Subcutaneous abdominal adipose tissue (tissue), 5 donors: ENCODE measurements at regions not wholly inside any gene's neighbourhood (a gene's known extent, or its start where the extent isn't known, plus 50 kb on each side); places are given as distances from the start of the nearest gene placed in this dataset.
"Not testable (repeated sequence)": the region's sequence is repeated elsewhere in the genome, so short reads cannot be mapped to it uniquely, and the experiment has no call there.

Experiments
- H3K27ac ChIP-seq: one replicate; pipeline ENCODE4 v1.7.0; 2013; ENCODE audit warnings: low read depth, mild to moderate bottlenecking, inconsistent platforms, low read length, moderate library complexity
- H3K27me3 ChIP-seq, 5 donors: one replicate each; pipeline ENCODE4 v1.7.0; 2013; ENCODE audit warnings: low read length in 5 of 5, inconsistent platforms in 1 of 5; ENCODE audit not compliant: control insufficient read depth in 5 of 5, insufficient read depth in 4 of 5
- H3K36me3 ChIP-seq, 5 donors: one replicate each; pipeline ENCODE4 v1.7.0; 2013; ENCODE audit warnings: low read length in 5 of 5; ENCODE audit not compliant: control insufficient read depth in 5 of 5, insufficient read depth in 5 of 5
- H3K4me1 ChIP-seq, 5 donors: one replicate each; pipeline ENCODE4 v1.7.0; 2013; ENCODE audit warnings: low read length in 5 of 5, mild to moderate bottlenecking in 3 of 5, moderate library complexity in 1 of 5; ENCODE audit not compliant: control insufficient read depth in 5 of 5, insufficient read depth in 5 of 5
- H3K4me3 ChIP-seq, 5 donors: one replicate each; pipeline ENCODE4 v1.7.0; 2013; ENCODE audit warnings: low read length in 5 of 5, low read depth in 1 of 5
- H3K9ac ChIP-seq, 5 donors: one replicate each; pipeline ENCODE4 v1.7.0; 2013; ENCODE audit warnings: low read length in 5 of 5, mild to moderate bottlenecking in 4 of 5, moderate library complexity in 3 of 5
- H3K9me3 ChIP-seq, 5 donors: one replicate each; pipeline ENCODE4 v1.7.0; 2013; ENCODE audit warnings: low read length in 5 of 5; ENCODE audit not compliant: control insufficient read depth in 5 of 5
- donor health status: healthy.
- donor health status: healthy.
- donor health status: healthy.
- donor health status: healthy.
- donor health status: healthy.

DNA sequence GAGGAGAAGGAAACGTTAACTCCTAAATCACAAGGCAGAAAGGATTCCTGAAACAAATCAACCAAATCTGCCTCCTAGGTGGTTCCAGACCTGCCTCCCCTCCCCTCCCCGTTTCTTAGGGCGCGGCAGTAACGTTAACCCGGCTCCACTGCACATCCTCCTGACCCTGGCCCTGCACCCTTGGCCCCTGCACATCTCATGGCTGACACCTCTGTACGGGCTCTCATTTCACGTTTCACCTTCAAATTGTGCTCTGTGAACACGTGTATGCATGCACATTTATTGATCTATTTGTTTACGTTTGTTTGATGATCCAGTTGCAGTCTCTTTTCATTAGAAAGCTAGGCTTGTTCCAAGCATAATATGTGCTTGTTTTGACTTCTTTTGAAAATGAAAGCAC, 358.1 kb downstream of the ADGRD1 start:
- peaks cover 11 to 36% (median 22%) of the 10 kb centered on the region in 5 donors for H3K27me3 ChIP-seq
- H3K4me1 ChIP-seq: peaks cover 0 to 3% (median 0%) of the 10 kb centered on the region in 5 donors
- no peaks in the 10 kb centered on the region for H3K9me3 ChIP-seq
- no peak overlapping the region for H3K4me3 ChIP-seq
- H3K9ac ChIP-seq: no peak overlapping the region
- H3K27ac ChIP-seq: no peak overlapping the region
- no peaks in the 10 kb centered on the region for H3K36me3 ChIP-seq

DNA sequence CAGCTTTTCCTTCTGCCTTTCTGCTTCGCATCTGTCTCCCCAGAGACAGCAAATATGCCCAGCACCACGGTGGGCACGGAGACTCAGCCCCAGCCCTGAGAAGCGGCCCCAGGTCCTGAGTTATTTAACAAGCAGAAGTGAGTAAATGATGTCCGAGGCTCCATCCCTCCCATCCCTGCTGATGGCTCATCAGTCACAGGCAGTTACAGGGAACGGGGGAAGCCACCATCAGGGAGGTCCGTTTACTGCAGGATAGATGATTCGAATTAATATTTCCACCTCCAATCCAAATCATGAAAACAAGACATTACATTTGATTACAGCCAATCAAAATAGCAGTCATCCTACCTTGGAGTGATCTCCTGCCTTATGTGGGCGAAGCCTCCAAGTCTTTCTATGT, 358.7 kb downstream of the ADGRD1 start:
- H3K9me3 ChIP-seq, H3K27ac ChIP-seq, H3K4me1 ChIP-seq, H3K4me3 ChIP-seq, H3K9ac ChIP-seq, H3K36me3 ChIP-seq: not testable (repeated sequence)
- peaks cover 11 to 36% (median 22%) of the 10 kb centered on the region in 5 donors for H3K27me3 ChIP-seq

DNA sequence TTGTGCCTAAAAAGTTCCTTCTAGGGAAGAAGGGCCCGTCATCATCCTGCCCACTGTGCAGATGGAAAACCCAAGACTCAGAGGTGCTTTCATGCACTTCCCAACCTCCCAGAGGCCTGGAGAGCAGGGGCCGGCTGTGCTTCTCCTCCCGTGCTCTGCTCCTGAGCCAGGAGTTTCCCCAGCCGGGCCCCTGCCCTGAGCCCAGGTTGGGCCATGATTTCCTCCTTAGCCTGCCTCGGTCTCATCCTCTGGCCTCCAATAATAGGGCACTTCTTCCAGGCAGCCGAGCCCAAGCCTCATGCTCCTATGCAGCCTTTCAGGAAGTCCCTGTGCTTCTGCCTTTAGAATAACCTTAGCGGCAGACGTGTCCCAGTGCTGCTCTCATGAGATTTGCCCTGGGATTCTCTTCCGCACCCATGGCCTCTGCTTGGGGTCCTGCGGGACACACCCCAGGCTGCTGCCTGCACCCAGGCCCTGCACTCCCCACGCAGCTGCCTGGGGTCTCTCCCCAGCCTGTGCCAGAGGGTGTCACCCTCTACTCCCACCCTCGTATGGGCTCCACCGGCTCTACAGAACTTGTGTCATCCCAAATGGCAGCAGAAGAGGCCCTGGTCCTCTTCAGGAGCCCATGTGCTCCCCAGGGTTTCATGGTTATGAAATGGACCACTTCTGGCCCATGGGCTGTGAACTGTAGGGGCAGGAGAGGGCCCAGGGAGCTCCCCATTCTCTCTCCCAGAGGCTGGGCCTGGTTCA, 359.3 kb downstream of the ADGRD1 start:
- Histone ChIP-seq H3K9me3 (no peaks in the 10 kb centered on the region), H3K4me1 (peaks cover 0 to 3% (median 0%) of the 10 kb centered on the region in 5 donors), H3K4me3 (no peak overlapping the region), H3K27me3 (peaks cover 11 to 36% (median 22%) of the 10 kb centered on the region in 5 donors), H3K9ac (no peak overlapping the region), H3K27ac (no peak overlapping the region), H3K36me3 (no peaks in the 10 kb centered on the region)

DNA sequence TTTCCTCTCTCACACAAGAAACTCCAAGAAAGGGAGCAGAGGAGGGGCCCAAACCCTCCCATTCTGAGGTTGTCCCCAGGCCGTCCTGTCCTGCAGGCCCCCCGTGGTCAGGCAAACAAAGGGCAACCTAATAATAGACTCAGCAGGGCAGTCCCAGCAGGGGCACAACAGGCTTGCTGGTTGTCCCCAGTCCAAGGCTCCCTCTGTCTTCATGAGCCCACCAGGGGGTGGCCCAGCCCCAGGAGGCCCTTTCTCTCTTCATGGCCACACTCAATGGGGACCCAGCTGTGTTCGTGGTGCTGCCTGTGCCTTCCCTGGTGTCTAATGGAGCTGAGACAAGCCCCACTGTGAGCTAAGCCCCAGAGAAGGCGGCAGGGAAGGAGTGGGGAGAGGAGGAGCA, 359.9 kb downstream of the ADGRD1 start:
- H3K9ac ChIP-seq: no peak overlapping the region
- H3K36me3 ChIP-seq: no peaks in the 10 kb centered on the region
- peaks cover 11 to 36% (median 22%) of the 10 kb centered on the region in 5 donors for H3K27me3 ChIP-seq
- peaks cover 0 to 3% (median 0%) of the 10 kb centered on the region in 5 donors for H3K4me1 ChIP-seq
- no peak overlapping the region for H3K4me3 ChIP-seq
- no peak overlapping the region for H3K27ac ChIP-seq
- H3K9me3 ChIP-seq: no peaks in the 10 kb centered on the region

DNA sequence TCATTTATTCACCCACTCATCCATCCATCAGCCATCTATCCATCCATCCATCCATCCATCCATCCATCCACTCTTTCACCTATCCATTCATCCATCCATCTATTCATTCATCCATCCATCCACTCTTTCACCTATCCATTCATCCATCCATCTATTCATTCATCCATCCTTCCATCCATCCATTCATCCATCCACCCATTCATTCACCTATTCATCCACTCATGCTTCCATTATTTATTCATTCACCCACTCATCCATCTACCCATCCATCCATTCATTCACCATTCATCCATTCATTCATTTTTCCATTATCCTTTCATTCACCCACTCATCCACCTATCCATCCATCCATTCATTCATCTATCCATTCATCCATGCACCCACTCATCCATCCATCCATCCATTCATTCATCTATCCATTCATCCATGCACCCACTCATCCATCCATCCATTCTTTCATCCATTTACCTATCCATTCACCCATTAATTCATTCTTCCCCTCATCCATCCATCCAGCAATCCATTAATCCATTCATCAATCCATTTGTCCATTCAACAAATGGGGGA, 360.9 kb downstream of the ADGRD1 start:
- Histone ChIP-seq H3K27me3 (peaks cover 11 to 35% (median 22%) of the 10 kb centered on the region in 5 donors), H3K9me3 (no peaks in the 10 kb centered on the region), H3K27ac (no peak overlapping the region), H3K36me3 (no peaks in the 10 kb centered on the region), H3K9ac (no peak overlapping the region), H3K4me1 (peaks cover 0 to 3% (median 0%) of the 10 kb centered on the region in 5 donors), H3K4me3 (no peak overlapping the region)

DNA sequence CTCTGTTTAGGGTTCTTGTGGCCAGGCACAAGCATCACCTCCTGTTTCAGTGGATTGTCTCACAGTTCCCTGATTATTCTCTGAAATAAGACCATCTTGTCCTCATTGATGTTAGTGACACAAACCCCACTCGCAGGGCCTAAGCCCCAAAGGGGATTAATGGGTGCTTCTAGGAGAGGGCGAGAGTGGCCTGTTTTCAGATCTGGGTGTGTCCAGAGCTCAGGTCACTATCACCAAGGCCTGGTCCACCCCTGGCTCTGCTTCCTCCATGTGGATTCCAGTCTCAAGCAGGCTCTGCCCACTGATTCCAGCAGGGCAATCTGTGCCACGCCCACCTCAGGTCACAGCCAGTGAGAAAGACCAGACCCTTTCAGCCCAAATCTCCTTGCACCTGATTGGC, 361.9 kb downstream of the ADGRD1 start:
- H3K4me3 ChIP-seq: no peak overlapping the region
- H3K9me3 ChIP-seq: peaks cover 0 to 5% (median 0%) of the 10 kb centered on the region in 5 donors
- H3K4me1 ChIP-seq: peaks cover 0 to 3% (median 0%) of the 10 kb centered on the region in 5 donors
- no peaks in the 10 kb centered on the region for H3K36me3 ChIP-seq
- no peak overlapping the region for H3K9ac ChIP-seq
- no peak overlapping the region for H3K27ac ChIP-seq
- peaks cover 11 to 31% (median 22%) of the 10 kb centered on the region in 5 donors for H3K27me3 ChIP-seq

DNA sequence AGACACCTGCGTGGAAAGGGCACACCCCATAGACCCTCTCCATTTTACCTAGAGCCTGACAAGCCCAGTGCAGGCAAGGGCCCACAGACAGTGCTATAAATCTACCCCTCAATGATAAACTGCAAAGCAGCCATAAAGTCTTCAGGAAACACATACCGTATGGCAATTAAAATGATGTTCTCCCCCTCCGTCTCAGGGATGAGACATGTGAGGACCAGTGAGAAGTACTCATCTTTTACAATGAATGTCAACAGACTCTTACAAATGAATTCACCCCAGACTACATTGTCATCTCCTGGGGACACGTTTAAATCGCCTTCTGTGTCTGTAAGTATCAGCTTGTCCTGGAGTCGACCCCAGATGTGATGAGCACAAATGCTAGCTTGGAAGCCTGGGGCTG, 362.7 kb downstream of the ADGRD1 start:
- H3K9ac ChIP-seq: no peak overlapping the region
- peaks cover 9 to 29% (median 21%) of the 10 kb centered on the region in 5 donors for H3K27me3 ChIP-seq
- H3K4me3 ChIP-seq: no peak overlapping the region
- peaks cover 0 to 3% (median 0%) of the 10 kb centered on the region in 5 donors for H3K4me1 ChIP-seq
- H3K27ac ChIP-seq: no peak overlapping the region
- H3K36me3 ChIP-seq: no peaks in the 10 kb centered on the region
- peaks cover 0 to 9% (median 0%) of the 10 kb centered on the region in 5 donors for H3K9me3 ChIP-seq

DNA sequence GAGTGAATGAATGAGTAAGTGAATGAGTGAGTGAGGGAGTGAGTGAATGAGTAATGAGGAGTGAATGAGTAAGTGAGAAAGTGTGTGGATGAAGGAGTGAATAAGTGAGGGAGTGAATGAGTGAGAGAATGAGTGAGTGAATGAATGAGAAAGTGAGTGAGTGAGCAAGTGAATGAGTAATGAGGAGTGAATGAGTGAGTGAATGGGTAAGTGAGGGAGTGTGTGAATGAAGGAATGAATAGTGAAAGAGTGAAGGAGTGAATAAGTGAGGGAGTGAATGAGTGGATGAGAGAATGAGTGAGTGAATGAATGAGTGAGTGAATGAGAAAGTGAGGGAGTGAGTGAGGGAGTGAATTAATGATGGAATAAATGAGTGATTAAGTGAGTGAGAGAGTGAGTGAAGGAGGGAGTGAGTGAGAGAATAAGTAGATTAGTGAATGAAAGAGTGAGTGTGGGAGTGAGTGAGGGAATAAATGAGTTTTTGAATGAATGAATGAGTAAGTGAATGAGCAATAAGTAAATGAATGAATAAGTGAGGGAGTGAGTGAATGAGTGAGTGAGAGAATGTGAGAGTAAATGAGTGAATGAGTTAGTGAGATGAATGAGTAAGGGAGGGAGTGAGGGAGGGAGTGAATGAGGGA, 364.5 kb downstream of the ADGRD1 start:
- Histone ChIP-seq H3K27ac (no peak overlapping the region), H3K9ac (no peak overlapping the region), H3K27me3 (peaks cover 3 to 19% (median 13%) of the 10 kb centered on the region in 5 donors), H3K4me1 (no peaks in the 10 kb centered on the region), H3K36me3 (no peaks in the 10 kb centered on the region), H3K4me3 (no peak overlapping the region), H3K9me3 (peaks cover 0 to 11% (median 0%) of the 10 kb centered on the region in 5 donors)

DNA sequence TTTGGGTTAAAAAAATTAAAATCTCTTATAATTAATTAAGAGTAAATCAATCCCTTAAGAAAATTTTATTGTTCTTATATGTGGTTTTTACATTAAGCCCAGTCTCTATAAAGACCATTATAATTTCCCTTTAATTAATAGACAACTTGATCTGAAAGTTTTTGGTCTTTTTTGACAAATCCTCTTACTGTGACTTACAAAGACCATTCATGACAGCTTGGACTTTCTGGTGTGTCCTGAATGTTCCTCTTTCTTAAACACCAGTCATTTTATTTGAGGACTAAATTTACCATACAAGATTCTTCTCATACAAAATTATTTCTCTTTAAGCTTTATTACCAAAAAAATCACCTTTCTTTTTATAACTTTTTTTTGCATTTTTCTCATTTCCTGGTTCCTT, 368.3 kb downstream of the ADGRD1 start:
- Histone ChIP-seq H3K36me3 (no peaks in the 10 kb centered on the region), H3K27ac (no peak overlapping the region)

DNA sequence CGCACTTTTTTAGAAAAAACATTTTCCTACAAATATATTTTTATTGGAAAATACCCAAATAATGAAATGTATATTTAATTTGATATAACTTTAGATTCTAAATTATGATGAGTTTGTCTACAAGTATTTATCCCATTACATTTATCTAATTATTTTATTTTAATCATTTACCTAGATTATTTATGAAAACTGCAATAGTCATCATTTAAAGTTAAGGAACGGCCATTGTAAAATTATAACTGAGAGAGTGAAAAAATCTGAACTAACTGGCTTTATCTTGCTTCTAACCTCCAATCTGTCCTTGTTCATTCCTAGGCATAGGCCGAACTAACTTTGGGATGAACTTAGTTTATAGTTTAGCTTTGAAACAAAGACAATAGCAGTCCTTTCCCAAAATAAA, 368.8 kb downstream of the ADGRD1 start:
- not testable (repeated sequence) for H3K4me3 ChIP-seq, H3K27ac ChIP-seq, H3K4me1 ChIP-seq, H3K9ac ChIP-seq, H3K36me3 ChIP-seq, H3K27me3 ChIP-seq
- peaks cover 0 to 11% (median 0%) of the 10 kb centered on the region in 5 donors for H3K9me3 ChIP-seq

More for the DNA sequence above, 368.3 kb downstream of the ADGRD1 start:
- no peak overlapping the region for H3K4me3 ChIP-seq
- no peaks in the 10 kb centered on the region for H3K27me3 ChIP-seq
- H3K9me3 ChIP-seq: peaks cover 0 to 11% (median 0%) of the 10 kb centered on the region in 5 donors
- no peaks in the 10 kb centered on the region for H3K4me1 ChIP-seq
- H3K9ac ChIP-seq: no peak overlapping the region
